ENCODE measurements at regions not wholly inside any gene's neighbourhood (a gene's known extent, or its start where the extent isn't known, plus 50 kb on each side); places are given as distances from the start of the nearest gene placed in this dataset.
A peak's percentile ranks its signal among the peaks of the same experiment; 100 is the strongest.

DNA sequence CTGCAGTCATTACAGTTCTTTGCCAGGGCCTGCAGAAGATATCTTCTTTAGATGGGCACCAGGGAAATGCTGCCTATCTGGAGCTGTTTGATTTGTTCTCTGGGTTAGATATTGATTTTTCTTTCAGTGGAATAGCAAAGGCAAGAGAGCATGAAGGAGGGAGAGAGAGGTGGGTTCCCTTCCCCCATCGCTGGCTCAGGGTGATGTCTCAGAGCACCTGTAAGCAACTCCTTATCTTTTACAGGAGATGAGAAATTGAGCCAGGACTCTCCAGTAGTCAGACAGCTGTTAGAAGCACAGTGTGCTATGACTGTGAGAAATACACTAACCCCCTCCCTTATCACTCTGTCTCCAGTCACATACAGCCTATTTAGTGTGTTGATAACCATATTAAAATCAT, 89.3 kb upstream of the SLC24A5 start:
- H3K27ac ChIP-seq: no peak overlapping the region
- intact Hi-C loops (cut with DNase I): no loop called here
- no peaks in the 10 kb centered on the region for H3K9me3 ChIP-seq
- no peaks in the 10 kb centered on the region for H3K36me3 ChIP-seq
- no peak for DNase-seq (ENCODE audit: low spot score in 2 of 2)
- H3K4me1 ChIP-seq: no peaks in the 10 kb centered on the region
- H3K27me3 ChIP-seq: no peaks in the 10 kb centered on the region
- TF ChIP-seq, protein P1, sequence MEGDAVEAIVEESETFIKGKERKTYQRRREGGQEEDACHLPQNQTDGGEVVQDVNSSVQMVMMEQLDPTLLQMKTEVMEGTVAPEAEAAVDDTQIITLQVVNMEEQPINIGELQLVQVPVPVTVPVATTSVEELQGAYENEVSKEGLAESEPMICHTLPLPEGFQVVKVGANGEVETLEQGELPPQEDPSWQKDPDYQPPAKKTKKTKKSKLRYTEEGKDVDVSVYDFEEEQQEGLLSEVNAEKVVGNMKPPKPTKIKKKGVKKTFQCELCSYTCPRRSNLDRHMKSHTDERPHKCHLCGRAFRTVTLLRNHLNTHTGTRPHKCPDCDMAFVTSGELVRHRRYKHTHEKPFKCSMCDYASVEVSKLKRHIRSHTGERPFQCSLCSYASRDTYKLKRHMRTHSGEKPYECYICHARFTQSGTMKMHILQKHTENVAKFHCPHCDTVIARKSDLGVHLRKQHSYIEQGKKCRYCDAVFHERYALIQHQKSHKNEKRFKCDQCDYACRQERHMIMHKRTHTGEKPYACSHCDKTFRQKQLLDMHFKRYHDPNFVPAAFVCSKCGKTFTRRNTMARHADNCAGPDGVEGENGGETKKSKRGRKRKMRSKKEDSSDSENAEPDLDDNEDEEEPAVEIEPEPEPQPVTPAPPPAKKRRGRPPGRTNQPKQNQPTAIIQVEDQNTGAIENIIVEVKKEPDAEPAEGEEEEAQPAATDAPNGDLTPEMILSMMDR (IDR thresholded peaks at IDR 0.05): no peak
- H3K4me3 ChIP-seq: no peak overlapping the region

DNA sequence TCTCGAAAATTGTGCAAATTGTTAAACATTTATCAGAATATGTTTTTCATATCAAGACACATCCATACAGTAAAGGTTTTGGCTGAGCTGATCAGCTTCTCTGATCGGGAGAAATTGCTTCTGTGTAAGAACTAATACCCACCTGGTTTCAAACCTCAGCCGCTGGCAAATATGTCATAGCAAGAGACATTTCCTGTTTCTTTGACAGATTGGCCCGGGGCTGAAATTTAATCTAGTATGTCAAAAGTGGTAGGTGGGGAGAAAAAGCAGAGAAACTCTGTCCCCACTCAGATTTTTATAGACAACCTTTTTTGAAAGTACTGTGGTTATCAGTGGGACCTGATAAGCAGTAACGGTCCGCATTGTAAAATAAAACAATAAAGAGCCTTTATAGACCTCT, 88.8 kb upstream of the SLC24A5 start:
- no peaks in the 10 kb centered on the region for H3K27me3 ChIP-seq
- no peaks in the 10 kb centered on the region for H3K36me3 ChIP-seq
- no peaks in the 10 kb centered on the region for H3K4me1 ChIP-seq
- no peak overlapping the region for H3K4me3 ChIP-seq
- TF ChIP-seq, protein P1 (IDR thresholded peaks at IDR 0.05): no peak
- no peak for DNase-seq (ENCODE audit: low spot score in 2 of 2)
- intact Hi-C loops (cut with DNase I): no loop called here
- H3K27ac ChIP-seq: no peak overlapping the region
- H3K9me3 ChIP-seq: no peaks in the 10 kb centered on the region

DNA sequence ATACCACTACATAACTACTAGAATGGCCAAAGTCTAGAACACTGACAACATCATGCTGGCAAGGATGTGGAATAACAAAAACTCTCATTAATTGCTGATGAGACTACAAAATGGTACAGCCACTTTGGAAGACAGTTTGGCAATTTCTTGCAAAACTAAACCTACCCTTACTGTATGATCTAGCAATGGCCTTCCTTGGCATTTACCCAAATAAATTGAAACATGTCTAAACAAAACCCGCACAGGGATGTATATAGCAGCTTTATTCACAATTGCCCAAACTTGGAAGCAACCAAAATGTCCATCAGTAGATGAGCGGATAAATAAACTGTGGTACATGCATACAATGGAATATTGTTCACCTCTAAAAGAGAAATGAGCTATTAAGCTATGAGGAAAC, 87.9 kb upstream of the SLC24A5 start:
- DNase-seq (ENCODE audit: low spot score in 2 of 2): no peak
- no peaks in the 10 kb centered on the region for H3K4me1 ChIP-seq
- intact Hi-C loops (cut with DNase I): no loop called here
- H3K9me3 ChIP-seq: no peaks in the 10 kb centered on the region
- H3K27ac ChIP-seq: no peak overlapping the region
- TF ChIP-seq, protein P1 (IDR thresholded peaks at IDR 0.05): no peak
- no peaks in the 10 kb centered on the region for H3K27me3 ChIP-seq
- no peaks in the 10 kb centered on the region for H3K36me3 ChIP-seq
- no peak overlapping the region for H3K4me3 ChIP-seq

DNA sequence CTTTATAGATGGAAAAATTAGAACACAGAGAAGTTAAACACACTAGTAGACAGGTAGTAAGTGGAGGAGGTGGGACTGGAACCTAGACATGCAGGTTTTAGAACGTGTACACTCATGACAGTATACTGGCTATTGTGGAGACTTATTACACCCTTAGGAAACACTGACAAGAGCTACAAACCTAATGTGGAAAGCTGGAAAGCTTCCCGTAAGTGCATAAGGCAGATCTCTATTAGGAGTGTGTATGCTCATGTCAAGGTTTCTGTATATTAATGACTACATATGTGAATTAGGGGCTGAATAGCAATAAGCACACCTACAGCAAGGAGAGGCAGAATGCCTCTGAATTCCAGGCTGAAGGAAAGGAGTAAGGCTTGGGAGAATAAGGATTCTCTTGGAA, 82.6 kb upstream of the SLC24A5 start:
- no peak overlapping the region for H3K4me3 ChIP-seq
- no peaks in the 10 kb centered on the region for H3K36me3 ChIP-seq
- no peak overlapping the region for H3K27ac ChIP-seq
- TF ChIP-seq, protein P1 (IDR thresholded peaks at IDR 0.05): no peak
- H3K9me3 ChIP-seq: no peaks in the 10 kb centered on the region
- no peaks in the 10 kb centered on the region for H3K4me1 ChIP-seq
- no peak for DNase-seq (ENCODE audit: low spot score in 2 of 2)
- no peaks in the 10 kb centered on the region for H3K27me3 ChIP-seq
- intact Hi-C loops (cut with DNase I): no loop called here

DNA sequence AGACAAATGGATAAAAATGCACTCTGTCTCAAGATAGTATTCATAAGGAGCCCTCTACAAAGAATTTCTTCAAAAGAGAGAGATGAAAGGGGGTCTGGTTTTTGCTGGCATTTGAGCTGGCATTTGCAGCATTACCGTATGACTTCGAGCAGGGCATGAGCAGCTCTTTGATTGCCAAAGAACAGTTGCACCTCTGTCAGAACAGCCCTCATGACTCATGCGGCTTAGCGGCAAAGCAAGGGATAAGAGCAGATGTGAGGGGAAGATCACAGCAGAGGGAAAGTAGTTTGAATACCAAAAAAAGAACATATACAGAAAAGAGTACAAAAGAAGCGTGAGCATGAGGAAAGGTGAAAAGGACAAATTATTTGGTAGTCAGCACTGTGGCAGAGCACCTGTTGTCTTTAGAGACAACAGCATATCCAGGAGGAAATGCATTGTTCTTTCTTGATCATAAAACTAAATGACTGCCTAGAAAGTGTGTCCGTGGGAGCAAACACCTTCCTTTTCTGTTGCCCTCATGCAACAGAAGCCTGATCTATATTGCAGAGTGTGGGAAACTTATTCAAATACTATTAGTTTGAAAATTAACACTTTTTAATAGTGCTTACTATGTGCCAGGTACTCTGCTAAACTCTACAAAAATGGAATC, 80.5 kb upstream of the SLC24A5 start:
- TF ChIP-seq, protein P1 (IDR thresholded peaks at IDR 0.05): no peak
- H3K27me3 ChIP-seq: no peaks in the 10 kb centered on the region
- no peaks in the 10 kb centered on the region for H3K36me3 ChIP-seq
- no peaks in the 10 kb centered on the region for H3K9me3 ChIP-seq
- H3K4me1 ChIP-seq: no peaks in the 10 kb centered on the region
- no peak overlapping the region for H3K4me3 ChIP-seq
- DNase-seq (ENCODE audit: low spot score in 2 of 2): peak in 1 of 2 donors; percentile 63
- intact Hi-C loops (cut with DNase I): no loop called here
- H3K27ac ChIP-seq: no peak overlapping the region

DNA sequence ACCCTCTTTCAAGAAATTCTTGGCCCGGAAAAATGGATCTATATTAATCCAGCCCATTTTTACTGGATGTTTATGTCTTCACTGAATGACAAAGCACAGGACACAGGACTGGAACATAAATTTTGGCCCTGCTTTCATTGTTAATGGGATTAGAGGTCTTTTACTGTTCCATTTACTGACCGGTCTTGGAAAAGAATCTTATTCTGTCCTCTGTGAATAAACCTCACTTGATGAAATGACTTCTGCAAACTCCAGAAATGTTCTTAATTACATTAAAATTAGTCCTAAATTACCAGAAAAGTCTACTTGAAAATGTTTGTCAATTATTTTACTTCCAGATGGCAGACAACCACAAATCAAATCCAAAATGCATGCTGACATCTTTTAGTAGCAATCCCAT, 79.3 kb upstream of the SLC24A5 start:
- H3K4me3 ChIP-seq: no peak overlapping the region
- H3K27me3 ChIP-seq: no peaks in the 10 kb centered on the region
- TF ChIP-seq, protein P1 (IDR thresholded peaks at IDR 0.05): no peak
- intact Hi-C loops (cut with DNase I): no loop called here
- no peaks in the 10 kb centered on the region for H3K36me3 ChIP-seq
- no peak overlapping the region for H3K27ac ChIP-seq
- no peak for DNase-seq (ENCODE audit: low spot score in 2 of 2)
- H3K9me3 ChIP-seq: no peaks in the 10 kb centered on the region
- H3K4me1 ChIP-seq: no peaks in the 10 kb centered on the region

Data from ascending aorta (tissue), 2 donors.